WI38 (cell line): ENCODE measurements at regions not wholly inside any gene's neighbourhood (a gene's known extent, or its start where the extent isn't known, plus 50 kb on each side); places are given as distances from the start of the nearest gene placed in this dataset.
A peak's percentile ranks its signal among the peaks of the same experiment; 100 is the strongest.

Experiments
- H3K4me3 ChIP-seq: 2 replicates; pipeline ENCODE4 v1.5.1; 2011; ENCODE audit warnings: low read depth, mild to moderate bottlenecking, control low read depth, low read length
- TF ChIP-seq, protein P1 (sequence below): IDR thresholded peaks from 2 replicates; pipeline ENCODE4 v1.5.1; 2012; ENCODE audit warnings: low read depth, mild to moderate bottlenecking, control low read depth, low read length

DNA sequence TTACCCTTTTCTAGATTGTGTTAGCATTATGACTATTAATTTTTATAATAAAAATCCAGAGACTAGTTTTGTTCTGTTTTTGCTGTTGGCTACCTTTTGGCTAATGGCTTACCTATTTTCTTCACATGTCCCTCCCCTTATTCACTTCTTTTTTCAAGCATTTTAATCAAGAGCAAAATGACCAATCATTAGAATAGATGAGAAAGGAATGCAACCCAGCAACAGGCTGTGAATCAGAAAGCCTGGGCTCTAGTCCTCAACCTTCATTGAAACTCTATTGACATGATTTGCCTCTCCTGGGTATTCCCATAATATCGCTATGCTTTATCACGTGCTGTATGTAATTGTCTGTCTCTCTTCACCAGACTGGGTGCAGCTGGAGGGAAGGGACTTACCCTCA is 370.1 kb downstream of the IRS1 start:
- no peak overlapping the region for H3K4me3 ChIP-seq
- TF ChIP-seq, protein P1, sequence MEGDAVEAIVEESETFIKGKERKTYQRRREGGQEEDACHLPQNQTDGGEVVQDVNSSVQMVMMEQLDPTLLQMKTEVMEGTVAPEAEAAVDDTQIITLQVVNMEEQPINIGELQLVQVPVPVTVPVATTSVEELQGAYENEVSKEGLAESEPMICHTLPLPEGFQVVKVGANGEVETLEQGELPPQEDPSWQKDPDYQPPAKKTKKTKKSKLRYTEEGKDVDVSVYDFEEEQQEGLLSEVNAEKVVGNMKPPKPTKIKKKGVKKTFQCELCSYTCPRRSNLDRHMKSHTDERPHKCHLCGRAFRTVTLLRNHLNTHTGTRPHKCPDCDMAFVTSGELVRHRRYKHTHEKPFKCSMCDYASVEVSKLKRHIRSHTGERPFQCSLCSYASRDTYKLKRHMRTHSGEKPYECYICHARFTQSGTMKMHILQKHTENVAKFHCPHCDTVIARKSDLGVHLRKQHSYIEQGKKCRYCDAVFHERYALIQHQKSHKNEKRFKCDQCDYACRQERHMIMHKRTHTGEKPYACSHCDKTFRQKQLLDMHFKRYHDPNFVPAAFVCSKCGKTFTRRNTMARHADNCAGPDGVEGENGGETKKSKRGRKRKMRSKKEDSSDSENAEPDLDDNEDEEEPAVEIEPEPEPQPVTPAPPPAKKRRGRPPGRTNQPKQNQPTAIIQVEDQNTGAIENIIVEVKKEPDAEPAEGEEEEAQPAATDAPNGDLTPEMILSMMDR: no peak

DNA sequence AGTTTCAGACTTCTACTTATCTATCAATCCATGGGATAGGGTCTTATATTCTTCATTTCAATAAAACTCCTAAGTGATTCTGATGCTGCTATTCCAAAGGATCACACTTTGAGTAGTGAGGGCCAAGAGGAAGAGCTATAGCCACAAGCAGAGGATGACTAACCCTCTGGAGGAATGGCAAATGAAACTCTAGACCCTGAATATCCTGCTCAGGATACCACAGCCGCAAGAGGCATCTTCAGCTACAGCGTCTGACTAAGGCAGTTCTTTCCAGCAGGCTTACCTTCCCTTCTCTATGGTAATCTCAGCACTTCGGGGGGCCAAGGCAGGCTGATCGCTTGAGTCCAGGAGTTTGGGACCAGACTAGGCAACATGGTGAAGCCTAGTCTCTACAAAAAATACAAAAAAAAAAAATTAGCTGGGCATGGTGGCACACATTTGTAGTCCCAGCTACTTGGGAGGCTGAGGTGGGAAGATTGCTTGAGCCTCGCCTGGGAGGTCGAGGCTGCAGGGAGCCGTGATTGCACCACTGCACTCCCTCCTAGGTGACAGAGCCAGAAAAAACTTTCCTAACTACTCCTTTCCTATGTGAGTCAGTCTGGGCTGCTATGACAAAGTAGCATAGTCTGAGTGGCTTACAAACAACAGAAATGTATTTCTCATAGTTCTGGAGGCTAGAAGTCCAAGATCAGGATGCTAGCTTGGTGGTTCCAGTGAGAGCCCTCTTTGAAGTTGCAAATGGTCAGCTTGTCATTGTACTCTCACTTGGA is 371.9 kb downstream of the IRS1 start:
- H3K4me3 ChIP-seq: peak overlapping the region; percentile 20; the same call in 1 of the 2 replicates
- TF ChIP-seq, protein P1: no peak

DNA sequence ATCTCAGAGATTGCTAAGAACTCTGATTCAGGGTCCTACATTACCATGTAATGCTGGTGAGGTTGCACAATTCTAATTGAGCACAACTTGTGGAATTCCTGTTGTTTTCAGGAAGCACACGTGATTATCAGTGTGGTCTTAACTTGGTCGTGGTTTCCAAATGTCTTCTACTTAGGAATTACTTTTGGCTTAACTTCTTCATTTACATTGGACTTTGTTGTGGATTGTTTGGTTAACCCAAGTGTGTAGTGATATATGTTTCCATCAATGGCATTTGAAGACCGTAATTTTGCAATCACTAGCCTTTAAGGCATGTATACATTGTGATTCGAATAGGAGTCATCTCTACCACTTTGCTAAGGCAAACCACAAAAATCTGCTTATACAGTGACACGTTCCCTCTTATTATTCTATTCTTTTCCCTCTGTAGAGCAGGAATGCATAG is 373.3 kb downstream of the IRS1 start:
- H3K4me3 ChIP-seq: no peak overlapping the region
- TF ChIP-seq, protein P1: no peak

- TF ChIP-seq, protein P1: no peak
Measured at GRCh38 chr2:226424971-226425370, 374.6 kb downstream of the IRS1 start.

GRCh38 chr2:226423498-226423960 is 376.1 kb downstream of the IRS1 start:
- TF ChIP-seq, protein P1: no peak
- peak overlapping the region; percentile 40 for H3K4me3 ChIP-seq

More at GRCh38 chr2:226424971-226425370, 374.6 kb downstream of the IRS1 start:
- H3K4me3 ChIP-seq: no peak overlapping the region

GRCh38 chr2:226420646-226421045 is 379.0 kb downstream of the IRS1 start:
- no peak overlapping the region for H3K4me3 ChIP-seq
- TF ChIP-seq, protein P1: no peak

DNA sequence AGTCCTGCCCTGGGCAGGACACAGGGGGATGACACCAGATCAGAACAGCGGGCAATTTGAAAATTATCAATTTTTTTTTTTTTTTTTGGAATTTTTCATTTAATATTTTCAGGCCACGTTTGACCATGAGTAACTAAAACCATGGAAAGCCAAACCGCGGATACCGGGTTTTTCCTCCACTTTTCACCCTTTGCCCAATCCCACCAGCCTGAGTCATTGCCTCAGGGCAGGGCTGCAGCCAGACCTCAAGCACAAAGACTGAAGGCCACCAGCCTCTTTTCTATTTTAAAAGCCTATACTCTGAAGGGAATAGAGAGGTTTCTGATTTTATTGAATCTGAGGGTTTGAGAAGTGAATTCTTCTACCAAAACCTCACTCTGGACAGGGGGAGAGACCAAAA is 381.1 kb downstream of the IRS1 start:
- H3K4me3 ChIP-seq: no peak overlapping the region
- TF ChIP-seq, protein P1: no peak
